Heart right ventricle (tissue), 16 donors: ENCODE measurements at regions not wholly inside any gene's neighbourhood (a gene's known extent, or its start where the extent isn't known, plus 50 kb on each side); places are given as distances from the start of the nearest gene placed in this dataset.

Experiments used
- ATAC-seq, 8 donors: fragments of 200-7000 bp; cut with Tn5 transposase; one replicate each; pipeline ENCODE4 v1.9.1; 2020; ENCODE audit warnings: mild to moderate bottlenecking in 8 of 8, moderate library complexity in 8 of 8, moderate number of reproducible peaks in 1 of 8
- DNase-seq, 2 donors: peaks; one replicate each; pipeline ENCODE4 v3.0.0-alpha.2; 2020
- H3K27ac ChIP-seq, 10 donors: fragments of 200-600 bp; sonication (generic) in 2 of 10; one replicate each; pipeline versions ENCODE4 v1.5.0 to v1.8.0; 2020 to 2022; ENCODE audit warnings: mild to moderate bottlenecking in 3 of 10
- H3K27me3 ChIP-seq, 7 donors: fragments of 200-600 bp; one replicate each; pipeline ENCODE4 v1.8.0; 2021 to 2022; ENCODE audit warnings: mild to moderate bottlenecking in 2 of 7
- H3K36me3 ChIP-seq, 9 donors: fragments of 200-600 bp; sonication (generic) in 1 of 9; one replicate each; pipeline versions ENCODE4 v1.5.0 to v1.8.0; 2020 to 2022; ENCODE audit warnings: mild to moderate bottlenecking in 2 of 9
- H3K4me1 ChIP-seq, 9 donors: fragments of 200-600 bp; sonication (generic) in 1 of 9; one replicate each; pipeline versions ENCODE4 v1.5.0 to v1.8.0; 2020 to 2022; ENCODE audit warnings: mild to moderate bottlenecking in 4 of 9
- H3K4me3 ChIP-seq, 10 donors: fragments of 200-600 bp; sonication (generic) in 2 of 10; one replicate each; pipeline versions ENCODE4 v1.5.0 to v1.8.0; 2020 to 2022; ENCODE audit warnings: mild to moderate bottlenecking in 7 of 10, moderate library complexity in 2 of 10
- H3K9me3 ChIP-seq, 11 donors: fragments of 200-600 bp in 10 of 11; sonication (generic) in 2 of 11; one replicate each; pipeline versions ENCODE4 v1.5.0 to v1.8.0; 2013 to 2022; ENCODE audit warnings: mild to moderate bottlenecking in 2 of 11, control low read depth in 1 of 11, moderate library complexity in 1 of 11
- CTCF ChIP-seq, 9 donors: fragments of 200-600 bp; sonication (generic) in 2 of 9; IDR thresholded peaks; one replicate each; pipeline versions ENCODE4 v1.5.0 to v1.8.0; 2021 to 2022; ENCODE audit warnings: antibody characterized with exemption in 9 of 9, mild to moderate bottlenecking in 5 of 9, moderate library complexity in 1 of 9
- WGBS, 2 donors: extraction: QIAGEN DNeasy Blood & Tissue Kit; methylation state at CpG; one replicate each; pipeline ENCODE4 v1.1.7; 2013; ENCODE audit warnings: inconsistent platforms in 1 of 2; 5-methylcytosine and 5-hydroxymethylcytosine counted together
- intact Hi-C, 10 donors: fragments of 100-400 bp; cut with DNase I; formaldehyde crosslinking; loops; one replicate each; pipeline versions ENCODE4 v1.11.1 to v1.14.2; 2022
- donor health status: Arrhythmogenic right ventricular cardiomyopathy.
- donor health status: ischemic (EF 13 %, LVEDD 7.1; RV severe dilation, severe dysfunction).
- donor health status: healthy with polysubstance abuse.
- donor health status: DM: no; HTN: yes; CAD: no.
- donor health status: DM: no; HTN: no; CAD: no.
- donor health status: ischemic (EF 25% LVEDD 6.9; RV normal size, moderate dysfunction).
- donor health status: ischemic (EF 25% LVEDD 5.7; RV mildly dilated, moderate dysfunction).
- donor health status: healthy.
- donor health status: DM: yes; HTN: yes; CAD: no.
- donor health status: Ischemic cardiomyopathy.
- donor health status: ischemic (EF 35%, LVEDD 5.7; RV mildly dilated, moderate dysfunction).
- donor health status: nonischemic (EF 11% LVEDD 7.7; RV severe dilation, severe dysfunction).
- donor health status: DM: yes; HTN: yes; CAD: no.
- donor health status: PGD.
- donor health status: ischemic (EF 29% LVEDD 5.4; RV normal size, mild dysfunction).
- donor health status: nonischemic (EF 23%, LVEDD 6.1; RV moderate dilation, normal function).

GRCh38 chr7:33743594-33743993, 161.7 kb upstream of the BMPER start:
- peak in 2 of 8 donors; percentile 53 to 69 for ATAC-seq
- 90 to 92% methylated on average over 5 of the region's 5 CpGs for WGBS, 2 donors
- Histone ChIP-seq H3K27me3 (no peaks in the 10 kb centered on the region), H3K27ac (peak overlapping the region in 1 of 10 donors; percentile 62), H3K4me3 (no peak overlapping the region), H3K36me3 (no peaks in the 10 kb centered on the region), H3K9me3 (no peaks in the 10 kb centered on the region), H3K4me1 (peaks cover 0 to 11% (median 0%) of the 10 kb centered on the region in 9 donors)
- intact Hi-C loops: loop anchor here in 3 of 10 donors (10.0 kb wide), 3 partner anchors 59 to 499 kb away; no protein-coding TSS in a partner anchor
- no peak for DNase-seq
- TF ChIP-seq CTCF (IDR thresholded peaks at IDR 0.05): no peak

- H3K36me3 ChIP-seq: no peaks in the 10 kb centered on the region
- H3K27me3 ChIP-seq: no peaks in the 10 kb centered on the region
- ATAC-seq (no peak), DNase-seq (no peak)
- intact Hi-C loops: loop anchor here in 5 of 10 donors (1.0 to 10.0 kb wide), 5 partner anchors 28 to 502 kb away; no protein-coding TSS in a partner anchor
- no peak overlapping the region for H3K4me3 ChIP-seq
- peaks cover 0 to 11% (median 0%) of the 10 kb centered on the region in 9 donors for H3K4me1 ChIP-seq
- WGBS, 2 donors: 79 to 85% methylated on average over 3 of the region's 3 CpGs
- no peaks in the 10 kb centered on the region for H3K9me3 ChIP-seq
- no peak overlapping the region for H3K27ac ChIP-seq
- TF ChIP-seq CTCF (IDR thresholded peaks at IDR 0.05): peak in 8 of 9 donors; percentile 7 to 58 (median 38)
These were observed 160.9 kb upstream of the BMPER start for GRCh38 chr7:33744293-33745075.

- 94% methylated on average over 3 of the region's 3 CpGs for whole genome bisulfite sequencing, 2 donors
- DNase-seq: no peak
- intact Hi-C loops: loop anchor here in 4 of 10 donors (5.0 to 10.0 kb wide), 4 partner anchors 61 to 504 kb away; no protein-coding TSS in a partner anchor
- Histone ChIP-seq H3K36me3 (no peaks in the 10 kb centered on the region), H3K4me3 (no peak overlapping the region), H3K27me3 (no peaks in the 10 kb centered on the region), H3K4me1 (peaks cover 0 to 11% (median 0%) of the 10 kb centered on the region in 9 donors), H3K27ac (no peak overlapping the region), H3K9me3 (no peaks in the 10 kb centered on the region)
- no peak for ATAC-seq
- no peak for TF ChIP-seq CTCF (IDR thresholded peaks at IDR 0.05)
These were observed 159.4 kb upstream of the BMPER start for GRCh38 chr7:33745934-33746333.

- peaks cover 0 to 4% (median 0%) of the 10 kb centered on the region in 7 donors for H3K27me3 ChIP-seq
- TF ChIP-seq CTCF (IDR thresholded peaks at IDR 0.05): no peak
- 25 to 29% methylated on average over 7 of the region's 7 CpGs for WGBS, 2 donors
- DNase-seq (no peak), ATAC-seq (peak in 1 of 8 donors; percentile 57)
- no peak overlapping the region for H3K4me3 ChIP-seq
- no peaks in the 10 kb centered on the region for H3K36me3 ChIP-seq
- H3K27ac ChIP-seq: no peak overlapping the region
- no peaks in the 10 kb centered on the region for H3K4me1 ChIP-seq
- intact Hi-C loops: loop anchor here in 4 of 10 donors (5.0 to 10.0 kb wide), 4 partner anchors 64 to 506 kb away; no protein-coding TSS in a partner anchor
- H3K9me3 ChIP-seq: no peaks in the 10 kb centered on the region
These were observed 156.5 kb upstream of the BMPER start for GRCh38 chr7:33748793-33749192.
